ENCODE measurements at regions not wholly inside any gene's neighbourhood (a gene's known extent, or its start where the extent isn't known, plus 50 kb on each side); places are given as distances from the start of the nearest gene placed in this dataset.

- DNase-seq (ENCODE audit: low read depth): no peak
Measured at GRCh38 chr15:85847031-85847430, 52.3 kb upstream of the KLHL25 start.

GRCh38 chr15:85849946-85850345 lies 55.2 kb upstream of the KLHL25 start:
- DNase-seq (ENCODE audit: low read depth): no peak

GRCh38 chr15:85852969-85853368 lies 58.2 kb upstream of the KLHL25 start:
- no peak for DNase-seq (ENCODE audit: low read depth)

- no peak for DNase-seq (ENCODE audit: low read depth)
Measured at GRCh38 chr15:85854345-85855097, 59.8 kb upstream of the KLHL25 start.

- peak; percentile 50 for DNase-seq (ENCODE audit: low read depth)
Measured at GRCh38 chr15:85858586-85859375, 64.1 kb upstream of the KLHL25 start.

GRCh38 chr15:85859671-85860070 lies 64.9 kb upstream of the KLHL25 start:
- no peak for DNase-seq (ENCODE audit: low read depth)

GRCh38 chr15:85860394-85861161 lies 65.9 kb upstream of the KLHL25 start:
- no peak for DNase-seq (ENCODE audit: low read depth)

GRCh38 chr15:85865070-85865684 lies 70.5 kb upstream of the KLHL25 start:
- no peak for DNase-seq (ENCODE audit: low read depth)

- DNase-seq (ENCODE audit: low read depth): no peak
Measured at GRCh38 chr15:85867250-85867649, 72.5 kb upstream of the KLHL25 start.

- DNase-seq (ENCODE audit: low read depth): no peak
Measured at GRCh38 chr15:85869124-85869523, 74.4 kb upstream of the KLHL25 start.

GRCh38 chr15:85870216-85871014 lies 75.7 kb upstream of the KLHL25 start:
- no peak for DNase-seq (ENCODE audit: low read depth)

- DNase-seq (ENCODE audit: low read depth): no peak
Measured at GRCh38 chr15:85871545-85871944, 76.8 kb upstream of the KLHL25 start.

GRCh38 chr15:85872125-85872524 lies 77.4 kb upstream of the KLHL25 start:
- DNase-seq (ENCODE audit: low read depth): no peak

GRCh38 chr15:85874236-85874635 lies 79.5 kb upstream of the KLHL25 start:
- DNase-seq (ENCODE audit: low read depth): no peak

- no peak for DNase-seq (ENCODE audit: low read depth)
Measured at GRCh38 chr15:85875756-85876155, 81.0 kb upstream of the KLHL25 start.

GRCh38 chr15:85878828-85879225 lies 84.1 kb upstream of the KLHL25 start:
- DNase-seq (ENCODE audit: low read depth): no peak

- no peak for DNase-seq (ENCODE audit: low read depth)
Measured at GRCh38 chr15:85879334-85880163, 84.8 kb upstream of the KLHL25 start.

- no peak for DNase-seq (ENCODE audit: low read depth)
Measured at GRCh38 chr15:85880501-85881190, 85.9 kb upstream of the KLHL25 start.

GRCh38 chr15:85886309-85886811 lies 91.6 kb upstream of the KLHL25 start:
- DNase-seq (ENCODE audit: low read depth): no peak

Data from stimulated activated CD8-positive, alpha-beta memory T cell treated with anti-CD3 and anti-CD28 coated beads, Interleukin-15, amount 100 ng/mL, for 24 hours (primary cell).